HEK293 (cell line): ENCODE measurements at regions not wholly inside any gene's neighbourhood (a gene's known extent, or its start where the extent isn't known, plus 50 kb on each side); places are given as distances from the start of the nearest gene placed in this dataset.

Experiments used
- SETDB1 ChIP-seq: IDR thresholded peaks from one replicate; pipeline ENCODE4 v1.6.1; 2017; ENCODE audit warnings: mild to moderate bottlenecking, low read length, moderate library complexity, mixed read lengths; ENCODE audit not compliant: insufficient read length
- ZNF488 ChIP-seq: fragments of 450-650 bp; formaldehyde crosslinking; IDR thresholded peaks from 2 replicates; pipeline ENCODE4 v1.5.1; 2016; ENCODE audit warnings: missing biosample characterization, missing genetic modification characterization
- TF ChIP-seq, protein P1 (sequence below): fragments of 450-650 bp; formaldehyde crosslinking; IDR thresholded peaks from 2 replicates; pipeline ENCODE4 v1.5.1; 2016; ENCODE audit warnings: missing biosample characterization, missing genetic modification characterization

DNA sequence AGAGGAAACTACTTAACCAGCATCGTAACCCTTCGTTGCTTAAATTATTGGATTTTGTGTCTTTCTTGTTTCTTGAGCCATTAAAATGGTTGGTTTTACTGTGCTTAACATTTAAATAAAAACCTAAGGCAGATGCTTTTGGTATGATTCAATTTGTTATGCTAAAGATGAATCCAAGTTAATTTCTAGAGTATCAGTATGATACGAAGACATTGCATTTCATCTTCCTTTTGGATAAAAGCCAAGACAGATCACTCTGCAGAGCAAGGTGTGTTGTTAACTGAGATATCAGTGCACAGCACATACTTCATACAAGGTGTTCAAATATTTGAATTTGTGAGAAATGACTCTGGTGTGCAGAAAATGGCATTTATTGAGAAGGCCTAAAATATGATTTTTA lies 480.5 kb downstream of the PCNX1 start:
- TF ChIP-seq, protein P1, sequence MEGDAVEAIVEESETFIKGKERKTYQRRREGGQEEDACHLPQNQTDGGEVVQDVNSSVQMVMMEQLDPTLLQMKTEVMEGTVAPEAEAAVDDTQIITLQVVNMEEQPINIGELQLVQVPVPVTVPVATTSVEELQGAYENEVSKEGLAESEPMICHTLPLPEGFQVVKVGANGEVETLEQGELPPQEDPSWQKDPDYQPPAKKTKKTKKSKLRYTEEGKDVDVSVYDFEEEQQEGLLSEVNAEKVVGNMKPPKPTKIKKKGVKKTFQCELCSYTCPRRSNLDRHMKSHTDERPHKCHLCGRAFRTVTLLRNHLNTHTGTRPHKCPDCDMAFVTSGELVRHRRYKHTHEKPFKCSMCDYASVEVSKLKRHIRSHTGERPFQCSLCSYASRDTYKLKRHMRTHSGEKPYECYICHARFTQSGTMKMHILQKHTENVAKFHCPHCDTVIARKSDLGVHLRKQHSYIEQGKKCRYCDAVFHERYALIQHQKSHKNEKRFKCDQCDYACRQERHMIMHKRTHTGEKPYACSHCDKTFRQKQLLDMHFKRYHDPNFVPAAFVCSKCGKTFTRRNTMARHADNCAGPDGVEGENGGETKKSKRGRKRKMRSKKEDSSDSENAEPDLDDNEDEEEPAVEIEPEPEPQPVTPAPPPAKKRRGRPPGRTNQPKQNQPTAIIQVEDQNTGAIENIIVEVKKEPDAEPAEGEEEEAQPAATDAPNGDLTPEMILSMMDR (tag by site-specific recombination) = no peak
- TF ChIP-seq ZNF488 (no peak), SETDB1 (no peak)
